A549 (cell line): ENCODE measurements at regions not wholly inside any gene's neighbourhood (a gene's known extent, or its start where the extent isn't known, plus 50 kb on each side); places are given as distances from the start of the nearest gene placed in this dataset.

Experiments used
- ATAC-seq, 2 experiments: fragments of 200-7000 bp in 1 of 2; fragments of >200 bp in 1 of 2; cut with Nextera tagmentation in 1 of 2; cut with Tn5 transposase in 1 of 2; 3 replicates each; pipeline versions ENCODE4 v1.8.0 to v1.9.1; 2018 to 2020; ENCODE audit warnings: mild to moderate bottlenecking in 1 of 2, moderate library complexity in 1 of 2
- CTCF ChIA-PET: fragments of 300-600 bp; sonication (Branson Sonifier 250); formaldehyde crosslinking; extraction: SDS; loops from one replicate; lab custom pipeline; 2021; ENCODE audit warnings: antibody characterized with exemption, inconsistent platforms; lab: Yijun Ruan, JAX
- POLR2A ChIA-PET: fragments of 350-600 bp; formaldehyde crosslinking; extraction: SDS; loops from one replicate; lab custom pipeline; 2021; ENCODE audit warnings: antibody characterized with exemption, inconsistent platforms; lab: Yijun Ruan, JAX
- DNase-seq, 2 experiments: peaks; one replicate each; pipeline versions ENCODE4 v3.0.0 to v3.0.0-alpha.2; 2011 to 2016; ENCODE audit warnings: low read depth in 1 of 2, low spot score in 1 of 2
- FAIRE-seq: peaks from 2 replicates; lab custom pipeline; 2011; peaks lifted over from hg19 to GRCh38; lab: Jason Lieb, UNC
- H3K27ac ChIP-seq, 2 experiments: fragments of >200 bp; sonication (Bioruptor Twin); formaldehyde crosslinking; 3 replicates each; pipeline ENCODE4 v1.5.1; 2016 to 2017
- H3K4me1 ChIP-seq: fragments of >200 bp; sonication (Bioruptor Twin); formaldehyde crosslinking; 3 replicates; pipeline ENCODE4 v1.6.1; 2016
- H3K4me2 ChIP-seq: fragments of >200 bp; sonication (Bioruptor Twin); formaldehyde crosslinking; 3 replicates; pipeline ENCODE4 v1.6.1; 2016
- H3K4me3 ChIP-seq: fragments of >200 bp; sonication (Bioruptor Twin); formaldehyde crosslinking; 3 replicates; pipeline ENCODE4 v1.5.1; 2016
- H3K9me3 ChIP-seq: fragments of >200 bp; sonication (Bioruptor Twin); formaldehyde crosslinking; 3 replicates; pipeline ENCODE4 v1.6.1; 2016
- CBX2 ChIP-seq: fragments of 200-600 bp; sonication (generic); IDR thresholded peaks from 2 replicates; pipeline ENCODE4 v1.6.1; 2016; ENCODE audit warnings: low read depth, mild to moderate bottlenecking, borderline replicate concordance
- CHD4 ChIP-seq: fragments of 200-600 bp; sonication (generic); IDR thresholded peaks from 2 replicates; pipeline ENCODE4 v1.6.1; 2016; ENCODE audit warnings: antibody characterized with exemption, mild to moderate bottlenecking, borderline replicate concordance
- EHF ChIP-seq: fragments of 250-450 bp; sonication (Bioruptor Pico); IDR thresholded peaks from 2 replicates; pipeline ENCODE4 v1.5.0; 2020; ENCODE audit warnings: mild to moderate bottlenecking
- EHMT2 ChIP-seq: fragments of 200-600 bp; sonication (generic); IDR thresholded peaks from 2 replicates; pipeline ENCODE4 v1.6.1; 2016; ENCODE audit warnings: antibody characterized with exemption, low read depth, mild to moderate bottlenecking, moderate library complexity
- FOSB ChIP-seq: fragments of 250-450 bp; sonication (Bioruptor Pico); IDR thresholded peaks from 2 replicates; pipeline ENCODE4 v1.5.0; 2020; ENCODE audit warnings: mild to moderate bottlenecking, moderate library complexity
- GATA3 ChIP-seq: IDR thresholded peaks from 2 replicates; pipeline ENCODE4 v1.6.1; 2012; ENCODE audit warnings: borderline replicate concordance
- HES2 ChIP-seq: fragments of >200 bp; sonication (Bioruptor Twin); formaldehyde crosslinking; IDR thresholded peaks from 2 replicates; pipeline ENCODE4 v1.6.1; 2016
- HEYL ChIP-seq: fragments of 250-450 bp; sonication (Bioruptor Pico); IDR thresholded peaks from 2 replicates; pipeline ENCODE4 v1.8.0; 2021; ENCODE audit warnings: mild to moderate bottlenecking, moderate library complexity
- HOXA7 ChIP-seq: fragments of 250-450 bp; sonication (Bioruptor Pico); IDR thresholded peaks from 2 replicates; pipeline ENCODE4 v1.5.0; 2020; ENCODE audit warnings: mild to moderate bottlenecking, moderate library complexity
- HOXB13 ChIP-seq: fragments of 250-450 bp; sonication (Bioruptor Pico); IDR thresholded peaks from 2 replicates; pipeline ENCODE4 v1.5.0; 2020; ENCODE audit warnings: low read depth, mild to moderate bottlenecking, moderate library complexity
- HOXB5 ChIP-seq: fragments of 250-450 bp; sonication (Bioruptor Pico); IDR thresholded peaks from 2 replicates; pipeline ENCODE4 v1.5.0; 2020; ENCODE audit warnings: mild to moderate bottlenecking, moderate library complexity
- JUN ChIP-seq, 2 experiments: fragments of >200 bp; sonication (Bioruptor Twin); formaldehyde crosslinking; IDR thresholded peaks; 2 replicates in 1 of 2; 3 replicates in 1 of 2; pipeline ENCODE4 v1.6.1; 2016 to 2017
- KDM1A ChIP-seq: fragments of 200-600 bp; sonication (generic); IDR thresholded peaks from 2 replicates; pipeline ENCODE4 v1.6.1; 2016; ENCODE audit warnings: low read depth, mild to moderate bottlenecking
- MYC ChIP-seq: IDR thresholded peaks from 2 replicates; pipeline ENCODE4 v1.6.1; 2012; ENCODE audit warnings: mild to moderate bottlenecking, inconsistent platforms, low read length, improper control_type of control experiment, borderline replicate concordance
- NR3C1 ChIP-seq: fragments of >200 bp; sonication (Bioruptor Twin); formaldehyde crosslinking; IDR thresholded peaks from 3 replicates; pipeline ENCODE4 v1.6.1; 2017
- PBX3 ChIP-seq: IDR thresholded peaks from 2 replicates; pipeline ENCODE4 v1.6.1; 2012
- POLR2AphosphoS2 ChIP-seq: conservative IDR thresholded peaks from 2 replicates; pipeline ENCODE4 v1.6.1; 2012; ENCODE audit warnings: low read length, improper control_type of control experiment, inconsistent platforms
- TP53 ChIP-seq: fragments of 250-450 bp; sonication (Bioruptor Pico); IDR thresholded peaks from 2 replicates; pipeline ENCODE4 v1.5.0; 2021; ENCODE audit warnings: mild to moderate bottlenecking, moderate library complexity
- ZFP36 ChIP-seq: fragments of 450-650 bp; IDR thresholded peaks from 2 replicates; pipeline ENCODE4 v1.6.1; 2014; ENCODE audit warnings: borderline replicate concordance; ENCODE audit not compliant: partially characterized antibody
- ZNF302 ChIP-seq: fragments of 250-450 bp; sonication (Bioruptor Pico); IDR thresholded peaks from 2 replicates; pipeline ENCODE4 v1.9.0; 2021; ENCODE audit warnings: inconsistent platforms, mild to moderate bottlenecking, moderate library complexity
- WGBS: methylation state at CpG from one replicate; pipeline ENCODE4 v1.1.6; 2017; ENCODE audit errors: missing lambda C conversion rate; 5-methylcytosine and 5-hydroxymethylcytosine counted together
- TF ChIP-seq, protein P1 (sequence below): fragments of >200 bp; sonication (Bioruptor Twin); formaldehyde crosslinking; IDR thresholded peaks from 3 replicates; pipeline ENCODE4 v1.6.1; 2016
- TF ChIP-seq, protein P2 (sequence below): IDR thresholded peaks from 2 replicates; pipeline ENCODE4 v1.6.1; 2012; ENCODE audit warnings: low read depth, borderline replicate concordance

- WGBS: 89% methylated on average over 2 of the region's 2 CpGs
- FAIRE-seq: no peak
- Histone ChIP-seq H3K4me3 (no peak overlapping the region), H3K27ac (no peak overlapping the region)
- POLR2A ChIA-PET: no interaction called here
- TF ChIP-seq HEYL (CRISPR knock-in tag) (no peak), ZNF302 (CRISPR knock-in tag) (no peak), TP53 (CRISPR knock-in tag) (no peak), EHMT2 (no peak), FOSB (CRISPR knock-in tag) (no peak), MYC (no peak), CBX2 (no peak), JUN (IDR thresholded peaks at IDR 0.05) (no peak), GATA3 (no peak), KDM1A (no peak), EHF (CRISPR knock-in tag) (no peak), PBX3 (no peak), HES2 (no peak), HOXB13 (CRISPR knock-in tag) (no peak)
- TF ChIP-seq, all 56 proteins: peak for 0
- H3K4me2 ChIP-seq: no peak overlapping the region
- DNase-seq (no peak), ATAC-seq (no peak)
- H3K4me1 ChIP-seq: no peaks in the 10 kb centered on the region
- H3K9me3 ChIP-seq: no peaks in the 10 kb centered on the region
- CTCF ChIA-PET: no interaction called here
These were observed 1545.1 kb downstream of the AMY1C start for GRCh38 chr1:105294838-105295237.

GRCh38 chr1:105310063-105310462 lies 1560.4 kb downstream of the AMY1C start:
- FAIRE-seq (no peak), ATAC-seq (no peak), DNase-seq (no peak)
- no peak overlapping the region for H3K4me3 ChIP-seq
- TF ChIP-seq HOXA7 (CRISPR knock-in tag) (no peak), PBX3 (no peak), CHD4 (no peak), ZNF302 (CRISPR knock-in tag) (no peak), POLR2AphosphoS2 (no peak), HOXB5 (no peak), NR3C1 (no peak), HEYL (CRISPR knock-in tag) (no peak), ZFP36 (no peak), EHMT2 (no peak)
- TF ChIP-seq, protein P1, sequence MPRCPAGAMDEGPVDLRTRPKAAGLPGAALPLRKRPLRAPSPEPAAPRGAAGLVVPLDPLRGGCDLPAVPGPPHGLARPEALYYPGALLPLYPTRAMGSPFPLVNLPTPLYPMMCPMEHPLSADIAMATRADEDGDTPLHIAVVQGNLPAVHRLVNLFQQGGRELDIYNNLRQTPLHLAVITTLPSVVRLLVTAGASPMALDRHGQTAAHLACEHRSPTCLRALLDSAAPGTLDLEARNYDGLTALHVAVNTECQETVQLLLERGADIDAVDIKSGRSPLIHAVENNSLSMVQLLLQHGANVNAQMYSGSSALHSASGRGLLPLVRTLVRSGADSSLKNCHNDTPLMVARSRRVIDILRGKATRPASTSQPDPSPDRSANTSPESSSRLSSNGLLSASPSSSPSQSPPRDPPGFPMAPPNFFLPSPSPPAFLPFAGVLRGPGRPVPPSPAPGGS: no peak
- TF ChIP-seq, protein P2, sequence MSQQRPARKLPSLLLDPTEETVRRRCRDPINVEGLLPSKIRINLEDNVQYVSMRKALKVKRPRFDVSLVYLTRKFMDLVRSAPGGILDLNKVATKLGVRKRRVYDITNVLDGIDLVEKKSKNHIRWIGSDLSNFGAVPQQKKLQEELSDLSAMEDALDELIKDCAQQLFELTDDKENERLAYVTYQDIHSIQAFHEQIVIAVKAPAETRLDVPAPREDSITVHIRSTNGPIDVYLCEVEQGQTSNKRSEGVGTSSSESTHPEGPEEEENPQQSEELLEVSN: no peak
- 5% methylated on average over 1 of the region's 1 CpG for WGBS
- no peak overlapping the region for H3K27ac ChIP-seq
- ChIA-PET POLR2A (no interaction called here), CTCF (interaction anchor here (0.6 kb wide), 1 partner anchor 50 kb away, joined by 5 read pairs; no protein-coding TSS in a partner anchor)
- no peak overlapping the region for H3K4me2 ChIP-seq
- no peaks in the 10 kb centered on the region for H3K4me1 ChIP-seq
- no peaks in the 10 kb centered on the region for H3K9me3 ChIP-seq
